ENCODE measurements at regions not wholly inside any gene's neighbourhood (a gene's known extent, or its start where the extent isn't known, plus 50 kb on each side); places are given as distances from the start of the nearest gene placed in this dataset.

GRCh38 chr5:29185558-29185957 lies 2007.9 kb upstream of the CDH6 start:
- H3K4me3 ChIP-seq (ENCODE audit: low read length): no peak overlapping the region
- TF ChIP-seq CTCF (IDR thresholded peaks at IDR 0.05; ENCODE audit: insufficient read depth, low read depth, low read length, missing control alignments): no peak
- no peak for DNase-seq (ENCODE audit: low read depth)

GRCh38 chr5:29175774-29176173 lies 2017.7 kb upstream of the CDH6 start:
- H3K4me3 ChIP-seq (ENCODE audit: low read length): no peak overlapping the region
- DNase-seq (ENCODE audit: low read depth): no peak
- TF ChIP-seq CTCF (IDR thresholded peaks at IDR 0.05; ENCODE audit: insufficient read depth, low read depth, low read length, missing control alignments): no peak

GRCh38 chr5:29170599-29170998 lies 2022.9 kb upstream of the CDH6 start:
- no peak overlapping the region for H3K4me3 ChIP-seq (ENCODE audit: low read length)
- TF ChIP-seq CTCF (IDR thresholded peaks at IDR 0.05; ENCODE audit: insufficient read depth, low read depth, low read length, missing control alignments): no peak
- no peak for DNase-seq (ENCODE audit: low read depth)

GRCh38 chr5:29169886-29170285 lies 2023.6 kb upstream of the CDH6 start:
- DNase-seq (ENCODE audit: low read depth): no peak
- H3K4me3 ChIP-seq (ENCODE audit: low read length): no peak overlapping the region
- TF ChIP-seq CTCF (IDR thresholded peaks at IDR 0.05; ENCODE audit: insufficient read depth, low read depth, low read length, missing control alignments): no peak

GRCh38 chr5:29162297-29162696 lies 2031.2 kb upstream of the CDH6 start:
- no peak for TF ChIP-seq CTCF (IDR thresholded peaks at IDR 0.05; ENCODE audit: insufficient read depth, low read depth, low read length, missing control alignments)

GRCh38 chr5:29161399-29162291 lies 2031.8 kb upstream of the CDH6 start:
- no peak overlapping the region for H3K4me3 ChIP-seq (ENCODE audit: low read length)
- TF ChIP-seq CTCF (IDR thresholded peaks at IDR 0.05; ENCODE audit: insufficient read depth, low read depth, low read length, missing control alignments): no peak
- no peak for DNase-seq (ENCODE audit: low read depth)

More at GRCh38 chr5:29162297-29162696, 2031.2 kb upstream of the CDH6 start:
- no peak for DNase-seq (ENCODE audit: low read depth)
- H3K4me3 ChIP-seq (ENCODE audit: low read length): no peak overlapping the region

GRCh38 chr5:29157975-29158374 lies 2035.5 kb upstream of the CDH6 start:
- TF ChIP-seq CTCF (IDR thresholded peaks at IDR 0.05; ENCODE audit: insufficient read depth, low read depth, low read length, missing control alignments): no peak
- H3K4me3 ChIP-seq (ENCODE audit: low read length): no peak overlapping the region
- DNase-seq (ENCODE audit: low read depth): no peak

All from epithelial cell of esophagus (primary cell).